Liver (tissue), 8 donors: ENCODE measurements at regions not wholly inside any gene's neighbourhood (a gene's known extent, or its start where the extent isn't known, plus 50 kb on each side); places are given as distances from the start of the nearest gene placed in this dataset.

Experiments
- DNase-seq: peaks from one replicate; pipeline ENCODE4 v3.0.0-alpha.2; 2017; ENCODE audit warnings: low spot score
- H3K27ac ChIP-seq, 2 donors: one replicate each; pipeline ENCODE4 v1.7.0; 2013; ENCODE audit warnings: inconsistent platforms in 2 of 2, low read length in 2 of 2, control low read depth in 1 of 2, low read depth in 1 of 2, mild to moderate bottlenecking in 1 of 2
- H3K27me3 ChIP-seq, 4 donors: one replicate each; pipeline versions ENCODE4 v1.6.1 to v1.7.0; 2013; ENCODE audit warnings: low read length in 3 of 4, inconsistent platforms in 1 of 4, mild to moderate bottlenecking in 1 of 4, moderate library complexity in 1 of 4; ENCODE audit not compliant: control insufficient read depth in 4 of 4, insufficient read depth in 4 of 4
- H3K36me3 ChIP-seq, 4 donors: one replicate each; pipeline versions ENCODE4 v1.6.1 to v1.7.0; 2013; ENCODE audit warnings: low read length in 3 of 4, mild to moderate bottlenecking in 3 of 4, low read depth in 1 of 4, moderate library complexity in 1 of 4; ENCODE audit not compliant: control insufficient read depth in 4 of 4, insufficient read depth in 3 of 4
- H3K4me1 ChIP-seq, 4 donors: one replicate each; pipeline versions ENCODE4 v1.6.1 to v1.7.0; 2013; ENCODE audit warnings: low read length in 3 of 4, mild to moderate bottlenecking in 3 of 4, moderate library complexity in 1 of 4; ENCODE audit not compliant: control insufficient read depth in 4 of 4, insufficient read depth in 4 of 4
- H3K4me3 ChIP-seq, 3 donors: one replicate each; pipeline versions ENCODE4 v1.6.1 to v1.7.0; 2013; ENCODE audit warnings: low read length in 3 of 3, control low read depth in 1 of 3, low read depth in 1 of 3, mild to moderate bottlenecking in 1 of 3
- H3K9ac ChIP-seq, 2 donors: one replicate each; pipeline ENCODE4 v1.7.0; 2013; ENCODE audit warnings: low read length in 2 of 2, mild to moderate bottlenecking in 2 of 2, moderate library complexity in 2 of 2, control low read depth in 1 of 2, low read depth in 1 of 2
- H3K9me3 ChIP-seq, 4 donors: one replicate each; pipeline versions ENCODE4 v1.6.1 to v1.7.0; 2013; ENCODE audit warnings: low read length in 3 of 4; ENCODE audit not compliant: control insufficient read depth in 4 of 4
- EGR1 ChIP-seq, 2 donors: IDR thresholded peaks; 2 replicates each; pipeline ENCODE4 v1.6.1; 2016 to 2018; ENCODE audit warnings: antibody characterized with exemption in 2 of 2, low read depth in 2 of 2
- FOXA1 ChIP-seq: IDR thresholded peaks from 2 replicates; pipeline ENCODE4 v1.6.1; 2016; ENCODE audit warnings: antibody characterized with exemption
- FOXA2 ChIP-seq: IDR thresholded peaks from 2 replicates; pipeline ENCODE4 v1.6.1; 2016; ENCODE audit warnings: antibody characterized with exemption
- GABPA ChIP-seq, 2 donors: IDR thresholded peaks in 1 of 2; conservative IDR thresholded peaks in 1 of 2; 2 replicates each; pipeline ENCODE4 v1.6.1; 2016; ENCODE audit warnings: antibody characterized with exemption in 2 of 2, mild to moderate bottlenecking in 1 of 2, moderate library complexity in 1 of 2
- HNF4A ChIP-seq, 2 donors: conservative IDR thresholded peaks; 2 replicates each; pipeline ENCODE4 v1.6.1; 2016; ENCODE audit warnings: antibody characterized with exemption in 2 of 2, mild to moderate bottlenecking in 2 of 2
- HNF4G ChIP-seq: IDR thresholded peaks from 2 replicates; pipeline ENCODE4 v1.6.1; 2016; ENCODE audit warnings: antibody characterized with exemption
- JUND ChIP-seq, 2 donors: IDR thresholded peaks; 2 replicates each; pipeline ENCODE4 v1.6.1; 2016; ENCODE audit warnings: antibody characterized with exemption in 2 of 2
- MAX ChIP-seq: IDR thresholded peaks from 2 replicates; pipeline ENCODE4 v1.6.1; 2016; ENCODE audit warnings: antibody characterized with exemption
- NR2F2 ChIP-seq: IDR thresholded peaks from 2 replicates; pipeline ENCODE4 v1.6.1; 2016; ENCODE audit warnings: antibody characterized with exemption
- RAD21 ChIP-seq, 2 donors: IDR thresholded peaks; 2 replicates each; pipeline ENCODE4 v1.6.1; 2016; ENCODE audit warnings: antibody characterized with exemption in 2 of 2, mild to moderate bottlenecking in 2 of 2
- RXRA ChIP-seq, 2 donors: IDR thresholded peaks; 2 replicates each; pipeline ENCODE4 v1.6.1; 2017 to 2018; ENCODE audit warnings: antibody characterized with exemption in 2 of 2, mild to moderate bottlenecking in 1 of 2
- SP1 ChIP-seq: IDR thresholded peaks from 2 replicates; pipeline ENCODE4 v1.6.1; 2018; ENCODE audit warnings: antibody characterized with exemption, mild to moderate bottlenecking
- TAF1 ChIP-seq: conservative IDR thresholded peaks from 2 replicates; pipeline ENCODE4 v1.6.1; 2016; ENCODE audit warnings: antibody characterized with exemption, mild to moderate bottlenecking
- YY1 ChIP-seq: IDR thresholded peaks from 2 replicates; pipeline ENCODE4 v1.6.1; 2016; ENCODE audit warnings: antibody characterized with exemption, mild to moderate bottlenecking
- ZBTB33 ChIP-seq: IDR thresholded peaks from 2 replicates; pipeline ENCODE4 v1.6.1; 2016; ENCODE audit warnings: antibody characterized with exemption
- WGBS: extraction: QIAGEN DNeasy Blood & Tissue Kit; methylation state at CpG from one replicate; pipeline ENCODE4 v1.1.7; 2013; 5-methylcytosine and 5-hydroxymethylcytosine counted together
- TF ChIP-seq, protein P1 (sequence below): IDR thresholded peaks from 2 replicates; pipeline ENCODE4 v1.6.1; 2016; ENCODE audit warnings: antibody characterized with exemption, mild to moderate bottlenecking
- TF ChIP-seq, protein P2 (sequence below): IDR thresholded peaks from 2 replicates; pipeline ENCODE4 v1.6.1; 2016; ENCODE audit warnings: antibody characterized with exemption
- TF ChIP-seq, protein P3 (sequence below): fragments of 150-350 bp; IDR thresholded peaks from 2 replicates; pipeline ENCODE4 v1.5.1; 2017; ENCODE audit warnings: improper control_type of control experiment, low read depth, low read length; ENCODE audit not compliant: missing input control
- donor health status: healthy.
- donor health status: healthy.
- donor health status: healthy.
- donor health status: healthy.
- donor health status: healthy.

- Histone ChIP-seq H3K36me3 (no peaks in the 10 kb centered on the region), H3K27me3 (no peaks in the 10 kb centered on the region), H3K9ac (no peak overlapping the region), H3K27ac (no peak overlapping the region), H3K4me3 (no peak overlapping the region), H3K9me3 (no peaks in the 10 kb centered on the region), H3K4me1 (peaks cover 2 to 18% (median 14%) of the 10 kb centered on the region in 4 donors)
- no peak for DNase-seq
- WGBS, result 91% methylated on average over 9 of the region's 9 CpGs
- TF ChIP-seq FOXA1, result no peak
- TF ChIP-seq MAX, result no peak
- TF ChIP-seq GABPA (IDR thresholded peaks at IDR 0.05 in 1 of 2, conservative IDR thresholded peaks at IDR 0.05 in 1 of 2), result no peak
- no peak for TF ChIP-seq RAD21 (IDR thresholded peaks at IDR 0.05)
- TF ChIP-seq RXRA (IDR thresholded peaks at IDR 0.05), result no peak
- TF ChIP-seq FOXA2, result no peak
- TF ChIP-seq YY1, result no peak
- TF ChIP-seq JUND (IDR thresholded peaks at IDR 0.05), result no peak
- TF ChIP-seq TAF1, result no peak
- no peak for TF ChIP-seq NR2F2
- TF ChIP-seq, protein P1, sequence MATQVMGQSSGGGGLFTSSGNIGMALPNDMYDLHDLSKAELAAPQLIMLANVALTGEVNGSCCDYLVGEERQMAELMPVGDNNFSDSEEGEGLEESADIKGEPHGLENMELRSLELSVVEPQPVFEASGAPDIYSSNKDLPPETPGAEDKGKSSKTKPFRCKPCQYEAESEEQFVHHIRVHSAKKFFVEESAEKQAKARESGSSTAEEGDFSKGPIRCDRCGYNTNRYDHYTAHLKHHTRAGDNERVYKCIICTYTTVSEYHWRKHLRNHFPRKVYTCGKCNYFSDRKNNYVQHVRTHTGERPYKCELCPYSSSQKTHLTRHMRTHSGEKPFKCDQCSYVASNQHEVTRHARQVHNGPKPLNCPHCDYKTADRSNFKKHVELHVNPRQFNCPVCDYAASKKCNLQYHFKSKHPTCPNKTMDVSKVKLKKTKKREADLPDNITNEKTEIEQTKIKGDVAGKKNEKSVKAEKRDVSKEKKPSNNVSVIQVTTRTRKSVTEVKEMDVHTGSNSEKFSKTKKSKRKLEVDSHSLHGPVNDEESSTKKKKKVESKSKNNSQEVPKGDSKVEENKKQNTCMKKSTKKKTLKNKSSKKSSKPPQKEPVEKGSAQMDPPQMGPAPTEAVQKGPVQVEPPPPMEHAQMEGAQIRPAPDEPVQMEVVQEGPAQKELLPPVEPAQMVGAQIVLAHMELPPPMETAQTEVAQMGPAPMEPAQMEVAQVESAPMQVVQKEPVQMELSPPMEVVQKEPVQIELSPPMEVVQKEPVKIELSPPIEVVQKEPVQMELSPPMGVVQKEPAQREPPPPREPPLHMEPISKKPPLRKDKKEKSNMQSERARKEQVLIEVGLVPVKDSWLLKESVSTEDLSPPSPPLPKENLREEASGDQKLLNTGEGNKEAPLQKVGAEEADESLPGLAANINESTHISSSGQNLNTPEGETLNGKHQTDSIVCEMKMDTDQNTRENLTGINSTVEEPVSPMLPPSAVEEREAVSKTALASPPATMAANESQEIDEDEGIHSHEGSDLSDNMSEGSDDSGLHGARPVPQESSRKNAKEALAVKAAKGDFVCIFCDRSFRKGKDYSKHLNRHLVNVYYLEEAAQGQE, result no peak
- TF ChIP-seq, protein P2, sequence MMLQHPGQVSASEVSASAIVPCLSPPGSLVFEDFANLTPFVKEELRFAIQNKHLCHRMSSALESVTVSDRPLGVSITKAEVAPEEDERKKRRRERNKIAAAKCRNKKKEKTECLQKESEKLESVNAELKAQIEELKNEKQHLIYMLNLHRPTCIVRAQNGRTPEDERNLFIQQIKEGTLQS, result no peak
- TF ChIP-seq EGR1 (IDR thresholded peaks at IDR 0.05; ENCODE audit: low read depth in 2 of 2), result no peak
- no peak for TF ChIP-seq HNF4G
- no peak for TF ChIP-seq ZBTB33
- TF ChIP-seq, protein P3, sequence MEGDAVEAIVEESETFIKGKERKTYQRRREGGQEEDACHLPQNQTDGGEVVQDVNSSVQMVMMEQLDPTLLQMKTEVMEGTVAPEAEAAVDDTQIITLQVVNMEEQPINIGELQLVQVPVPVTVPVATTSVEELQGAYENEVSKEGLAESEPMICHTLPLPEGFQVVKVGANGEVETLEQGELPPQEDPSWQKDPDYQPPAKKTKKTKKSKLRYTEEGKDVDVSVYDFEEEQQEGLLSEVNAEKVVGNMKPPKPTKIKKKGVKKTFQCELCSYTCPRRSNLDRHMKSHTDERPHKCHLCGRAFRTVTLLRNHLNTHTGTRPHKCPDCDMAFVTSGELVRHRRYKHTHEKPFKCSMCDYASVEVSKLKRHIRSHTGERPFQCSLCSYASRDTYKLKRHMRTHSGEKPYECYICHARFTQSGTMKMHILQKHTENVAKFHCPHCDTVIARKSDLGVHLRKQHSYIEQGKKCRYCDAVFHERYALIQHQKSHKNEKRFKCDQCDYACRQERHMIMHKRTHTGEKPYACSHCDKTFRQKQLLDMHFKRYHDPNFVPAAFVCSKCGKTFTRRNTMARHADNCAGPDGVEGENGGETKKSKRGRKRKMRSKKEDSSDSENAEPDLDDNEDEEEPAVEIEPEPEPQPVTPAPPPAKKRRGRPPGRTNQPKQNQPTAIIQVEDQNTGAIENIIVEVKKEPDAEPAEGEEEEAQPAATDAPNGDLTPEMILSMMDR, result no peak
- TF ChIP-seq SP1, result no peak
- no peak for TF ChIP-seq HNF4A (conservative IDR thresholded peaks at IDR 0.05)
Measured at GRCh38 chr6:137399881-137400443, 94.2 kb downstream of the OLIG3 start.
